GM21529 (cell line): ENCODE measurements at regions not wholly inside any gene's neighbourhood (a gene's known extent, or its start where the extent isn't known, plus 50 kb on each side); places are given as distances from the start of the nearest gene placed in this dataset.

Source experiments
- ATAC-seq: cut with Tn5 transposase; IDR thresholded peaks from one replicate; pipeline ENCODE4 v1.9.1; 2021; ENCODE audit not compliant: unreplicated experiment

GRCh38 chr6:163635315-163635714 lies 220.8 kb downstream of the QKI start:
- ATAC-seq: no peak

GRCh38 chr6:163634211-163635171 lies 220.0 kb downstream of the QKI start:
- ATAC-seq: no peak

GRCh38 chr6:163630991-163631390 lies 216.5 kb downstream of the QKI start:
- no peak for ATAC-seq

- ATAC-seq: no peak
These were observed 216.1 kb downstream of the QKI start for GRCh38 chr6:163630572-163630971.

GRCh38 chr6:163630096-163630495 lies 215.6 kb downstream of the QKI start:
- ATAC-seq: no peak
